OCI-LY1 (cell line): ENCODE measurements at regions not wholly inside any gene's neighbourhood (a gene's known extent, or its start where the extent isn't known, plus 50 kb on each side); places are given as distances from the start of the nearest gene placed in this dataset.

ENCODE experiments used
- H2AFZ ChIP-seq: fragments of 200-600 bp; sonication (generic), shearing (Covaris generic); 2 replicates; pipeline ENCODE4 v1.6.0; 2014; ENCODE audit warnings: antibody characterized with exemption, mild to moderate bottlenecking, low read length
- H3F3A ChIP-seq: fragments of 200-600 bp; sonication (generic), shearing (Covaris generic); 2 replicates; pipeline ENCODE4 v1.6.0; 2014; ENCODE audit warnings: mild to moderate bottlenecking, antibody characterized with exemption, low read length, moderate library complexity; ENCODE audit not compliant: insufficient read depth
- H3K27ac ChIP-seq: fragments of 200-600 bp; sonication (generic); 2 replicates; pipeline ENCODE4 v1.5.1; 2014; ENCODE audit warnings: low read length, mixed run types, mild to moderate bottlenecking, low read depth; ENCODE audit not compliant: poor library complexity, severe bottlenecking
- H3K27me3 ChIP-seq: fragments of 200-600 bp; sonication (generic); 2 replicates; pipeline ENCODE4 v1.6.0; 2014; ENCODE audit warnings: antibody characterized with exemption, mild to moderate bottlenecking, low read length, moderate library complexity; ENCODE audit not compliant: insufficient read depth
- H3K36me3 ChIP-seq: fragments of 200-600 bp; sonication (generic); 2 replicates; pipeline ENCODE4 v1.6.1; 2014; ENCODE audit warnings: mild to moderate bottlenecking, antibody characterized with exemption, low read length, moderate library complexity, mixed read lengths; ENCODE audit not compliant: insufficient read depth
- H3K4me1 ChIP-seq: fragments of 200-600 bp; sonication (generic); 2 replicates; pipeline ENCODE4 v1.5.1; 2014; ENCODE audit warnings: mild to moderate bottlenecking, low read length, moderate library complexity; ENCODE audit not compliant: insufficient read depth, severe bottlenecking
- H3K4me2 ChIP-seq: fragments of 200-600 bp; sonication (generic), shearing (Covaris generic); 2 replicates; pipeline ENCODE4 v1.6.1; 2014; ENCODE audit warnings: low read length
- H3K4me3 ChIP-seq: fragments of 200-600 bp; sonication (generic); 2 replicates; pipeline ENCODE4 v1.5.1; 2014; ENCODE audit warnings: low read length, low read depth, mild to moderate bottlenecking, mixed read lengths; ENCODE audit not compliant: poor library complexity, severe bottlenecking
- H3K79me2 ChIP-seq: fragments of 200-600 bp; shearing (Covaris generic); 2 replicates; pipeline ENCODE4 v1.6.1; 2016; ENCODE audit warnings: mixed run types, low read length, mixed read lengths; ENCODE audit not compliant: insufficient read depth
- H3K9ac ChIP-seq: fragments of 200-600 bp; sonication (generic), shearing (Covaris generic); 2 replicates; pipeline ENCODE4 v1.6.1; 2014; ENCODE audit warnings: mild to moderate bottlenecking, low read length, mixed read lengths
- H3K9me2 ChIP-seq: fragments of 200-600 bp; sonication (generic), shearing (Covaris generic); 2 replicates; pipeline ENCODE4 v1.6.1; 2014; ENCODE audit warnings: low read depth, mild to moderate bottlenecking, low read length, mixed read lengths
- H3K9me3 ChIP-seq: fragments of 200-600 bp; shearing (Covaris generic); 2 replicates; pipeline ENCODE4 v1.6.1; 2014; ENCODE audit warnings: low read length, mixed read lengths
- H4K20me1 ChIP-seq: fragments of 200-600 bp; sonication (generic), shearing (Covaris generic); 2 replicates; pipeline ENCODE4 v1.6.0; 2016; ENCODE audit warnings: mild to moderate bottlenecking, low read length; ENCODE audit not compliant: insufficient read depth
- EZH2 ChIP-seq: fragments of 200-600 bp; sonication (generic), shearing (Covaris generic); IDR thresholded peaks from 2 replicates; pipeline ENCODE4 v1.8.0; 2017; ENCODE audit warnings: borderline replicate concordance, mixed run types, mild to moderate bottlenecking, antibody characterized with exemption, low read length, moderate library complexity, mixed read lengths
- TF ChIP-seq, protein P1 (sequence below): fragments of 200-600 bp; sonication (generic), shearing (Covaris generic); IDR thresholded peaks from 2 replicates; pipeline ENCODE4 v1.5.1; 2017; ENCODE audit warnings: mild to moderate bottlenecking, antibody characterized with exemption, low read length, moderate library complexity, mixed read lengths

DNA sequence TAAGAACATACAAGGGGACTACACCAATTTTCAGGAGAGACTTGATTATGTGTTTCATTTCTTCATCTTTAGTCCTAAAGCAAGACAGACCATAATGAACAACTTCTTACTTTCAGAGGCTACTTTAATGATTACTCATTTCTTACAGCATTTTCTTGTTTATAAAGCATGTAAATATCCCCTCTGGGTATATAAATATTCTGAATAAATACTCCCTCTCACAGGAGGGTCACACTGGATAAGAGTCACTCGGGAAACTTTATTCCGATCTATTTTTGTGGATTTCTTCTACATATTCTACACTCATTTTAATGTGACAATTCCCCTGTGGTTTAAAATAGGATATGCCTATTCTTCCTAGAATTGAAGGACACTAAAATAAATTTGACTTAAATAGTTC, 228.9 kb upstream of the RPS6KA3 start:
- H3K27ac ChIP-seq = no peak overlapping the region
- H3K9ac ChIP-seq = no peak overlapping the region
- H2AFZ ChIP-seq = no peak overlapping the region
- H3K36me3 ChIP-seq = no peaks in the 10 kb centered on the region
- no peaks in the 10 kb centered on the region for H3K9me3 ChIP-seq
- no peaks in the 10 kb centered on the region for H3F3A ChIP-seq
- TF ChIP-seq, protein P1, sequence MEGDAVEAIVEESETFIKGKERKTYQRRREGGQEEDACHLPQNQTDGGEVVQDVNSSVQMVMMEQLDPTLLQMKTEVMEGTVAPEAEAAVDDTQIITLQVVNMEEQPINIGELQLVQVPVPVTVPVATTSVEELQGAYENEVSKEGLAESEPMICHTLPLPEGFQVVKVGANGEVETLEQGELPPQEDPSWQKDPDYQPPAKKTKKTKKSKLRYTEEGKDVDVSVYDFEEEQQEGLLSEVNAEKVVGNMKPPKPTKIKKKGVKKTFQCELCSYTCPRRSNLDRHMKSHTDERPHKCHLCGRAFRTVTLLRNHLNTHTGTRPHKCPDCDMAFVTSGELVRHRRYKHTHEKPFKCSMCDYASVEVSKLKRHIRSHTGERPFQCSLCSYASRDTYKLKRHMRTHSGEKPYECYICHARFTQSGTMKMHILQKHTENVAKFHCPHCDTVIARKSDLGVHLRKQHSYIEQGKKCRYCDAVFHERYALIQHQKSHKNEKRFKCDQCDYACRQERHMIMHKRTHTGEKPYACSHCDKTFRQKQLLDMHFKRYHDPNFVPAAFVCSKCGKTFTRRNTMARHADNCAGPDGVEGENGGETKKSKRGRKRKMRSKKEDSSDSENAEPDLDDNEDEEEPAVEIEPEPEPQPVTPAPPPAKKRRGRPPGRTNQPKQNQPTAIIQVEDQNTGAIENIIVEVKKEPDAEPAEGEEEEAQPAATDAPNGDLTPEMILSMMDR = no peak
- no peak for TF ChIP-seq EZH2
- H3K79me2 ChIP-seq = no peaks in the 10 kb centered on the region
- no peak overlapping the region for H3K4me2 ChIP-seq
- no peaks in the 10 kb centered on the region for H3K27me3 ChIP-seq
- no peaks in the 10 kb centered on the region for H3K4me1 ChIP-seq
- no peaks in the 10 kb centered on the region for H3K9me2 ChIP-seq
- no peaks in the 10 kb centered on the region for H4K20me1 ChIP-seq
- H3K4me3 ChIP-seq = no peak overlapping the region

DNA sequence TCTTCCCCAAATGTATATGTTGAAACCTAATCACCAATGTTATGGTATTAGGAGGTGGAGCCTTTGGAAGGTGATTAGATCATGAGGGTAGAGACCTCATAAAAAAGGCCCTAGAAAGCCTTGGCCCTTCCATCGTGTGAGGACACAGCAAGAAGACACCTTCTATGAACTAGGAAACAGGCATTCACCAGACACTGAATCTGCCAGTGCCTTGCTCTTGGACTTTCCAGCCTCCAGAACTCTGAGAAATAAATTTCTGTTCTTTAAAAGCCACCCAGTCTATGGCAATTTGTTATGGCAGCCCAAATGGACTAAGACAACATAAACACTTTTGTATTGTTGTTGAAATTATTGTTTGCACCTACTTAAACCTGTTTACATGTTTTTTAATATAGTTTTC, 221.8 kb upstream of the RPS6KA3 start:
- no peak overlapping the region for H2AFZ ChIP-seq
- H3K4me1 ChIP-seq = no peaks in the 10 kb centered on the region
- no peaks in the 10 kb centered on the region for H3K36me3 ChIP-seq
- no peaks in the 10 kb centered on the region for H3K9me3 ChIP-seq
- H3K9me2 ChIP-seq = no peaks in the 10 kb centered on the region
- no peak overlapping the region for H3K4me3 ChIP-seq
- H3F3A ChIP-seq = no peaks in the 10 kb centered on the region
- no peaks in the 10 kb centered on the region for H3K79me2 ChIP-seq
- no peak overlapping the region for H3K27ac ChIP-seq
- TF ChIP-seq, protein P1 = no peak
- no peak for TF ChIP-seq EZH2
- H3K27me3 ChIP-seq = no peaks in the 10 kb centered on the region
- no peak overlapping the region for H3K9ac ChIP-seq
- no peak overlapping the region for H3K4me2 ChIP-seq
- no peaks in the 10 kb centered on the region for H4K20me1 ChIP-seq

DNA sequence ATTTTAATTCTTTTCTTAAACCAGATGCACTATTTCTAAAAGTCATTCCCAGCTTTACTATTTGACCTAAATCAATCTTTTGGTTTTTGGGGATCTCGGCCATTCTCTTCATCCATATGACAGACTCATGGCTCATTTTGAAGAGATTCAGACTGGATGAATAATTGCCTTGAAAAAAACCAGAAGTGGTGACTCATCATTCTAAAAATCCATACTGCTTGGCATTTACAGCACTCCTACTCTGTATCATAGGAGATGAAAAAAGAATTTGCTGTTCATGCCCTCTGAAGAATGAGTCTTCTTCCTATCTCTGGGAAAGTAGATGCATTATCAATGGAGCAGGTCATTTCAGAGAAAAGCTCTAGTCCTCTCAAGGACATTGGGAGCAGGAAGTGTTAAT, 220.5 kb upstream of the RPS6KA3 start:
- H3K9me2 ChIP-seq = no peaks in the 10 kb centered on the region
- H3K9ac ChIP-seq = no peak overlapping the region
- no peak overlapping the region for H3K27ac ChIP-seq
- no peaks in the 10 kb centered on the region for H4K20me1 ChIP-seq
- no peaks in the 10 kb centered on the region for H3K79me2 ChIP-seq
- no peak overlapping the region for H3K4me2 ChIP-seq
- TF ChIP-seq, protein P1 = no peak
- no peak for TF ChIP-seq EZH2
- no peaks in the 10 kb centered on the region for H3F3A ChIP-seq
- H3K4me3 ChIP-seq = no peak overlapping the region
- H2AFZ ChIP-seq = no peak overlapping the region
- H3K27me3 ChIP-seq = no peaks in the 10 kb centered on the region
- H3K9me3 ChIP-seq = no peaks in the 10 kb centered on the region
- no peaks in the 10 kb centered on the region for H3K4me1 ChIP-seq
- no peaks in the 10 kb centered on the region for H3K36me3 ChIP-seq
